ENCODE measurements at regions not wholly inside any gene's neighbourhood (a gene's known extent, or its start where the extent isn't known, plus 50 kb on each side); places are given as distances from the start of the nearest gene placed in this dataset.

GRCh38 chr1:67500413-67500959, 70.3 kb upstream of the SERBP1 start:
- whole genome bisulfite sequencing (ENCODE audit: insufficient coverage, insufficient replicate concordance, low lambda C conversion rate, missing lambda C conversion rate): under 1% methylated on average over 18 of the region's 18 CpGs
- no TSS peak for BruUV-seq (replicated peaks)
- Histone ChIP-seq H3K4me1 (ENCODE audit: control insufficient read depth, insufficient read depth, low read length) (peaks cover 3% of the 10 kb centered on the region; the same call in 1 of the 2 replicates), H3K27ac (ENCODE audit: control insufficient read depth, insufficient read depth) (no peak overlapping the region), H2AFZ (ENCODE audit: control insufficient read depth, low read depth, low read length) (peak overlapping the region; percentile 69), H3K9ac (ENCODE audit: control insufficient read depth, insufficient read depth, low read length) (no peak overlapping the region), H4K20me1 (ENCODE audit: control insufficient read depth, insufficient read depth) (no peaks in the 10 kb centered on the region), H3K79me2 (ENCODE audit: control insufficient read depth, insufficient read depth, low read length) (no peaks in the 10 kb centered on the region), H3K36me3 (ENCODE audit: control insufficient read depth in 2 of 2, insufficient read depth in 2 of 2, low read length in 1 of 2) (no peaks in the 10 kb centered on the region), H3K27me3 (replicated peaks in 1 of 2; ENCODE audit: control insufficient read depth in 2 of 2, insufficient read depth in 2 of 2, low read length in 1 of 2) (0 out of 4 replicates have a peak, but pooled peaks cover 0 to 2% of the 10 kb centered on the region in 2 experiments), H3K9me3 (replicated peaks; ENCODE audit: control insufficient read depth, insufficient read depth, low read length) (no peaks in the 10 kb centered on the region), H3K4me3 (no peak overlapping the region), H3K4me2 (ENCODE audit: control insufficient read depth, insufficient read depth) (peak overlapping the region; percentile 64; the same call in 1 of the 2 replicates)
- CTCF ChIA-PET: interaction anchor here (0.6 to 8.2 kb wide), 53 partner anchors 9 to 998 kb away, joined by 3 to 166 read pairs (median 5); no protein-coding TSS in a partner anchor
- in situ Hi-C loops (cut with MboI) (loop anchor here (5.0 to 10.0 kb wide), 3 partner anchors 153 to 506 kb away; no protein-coding TSS in a partner anchor), intact Hi-C loops (cut with micrococcal nuclease; ENCODE audit: unreplicated experiment) (loop anchor here (1.0 to 5.0 kb wide), 7 partner anchors 70 to 733 kb away; partner anchors contain the start of gene SERBP1)
- RAD21 ChIA-PET (ENCODE audit: unreplicated experiment): interaction anchor here (0.6 to 5.5 kb wide), 27 partner anchors 10 to 737 kb away, joined by 3 to 73 read pairs (median 4); no protein-coding TSS in a partner anchor
- DNase-seq (ENCODE audit: low read depth, low spot score) (peak; percentile 55), FAIRE-seq (peak; percentile 94), ATAC-seq (peak; percentile 100)
- POLR2A ChIA-PET: interaction anchor here (0.5 to 1.6 kb wide), 4 partner anchors 155 to 286 kb away, joined by 3 to 7 read pairs (median 6); no protein-coding TSS in a partner anchor
- SMC1A ChIA-PET (ENCODE audit: uncharacterized antibody, unreplicated experiment): interaction anchor here (0.6 to 8.3 kb wide), 30 partner anchors 9 to 737 kb away, joined by 3 to 97 read pairs (median 4); no protein-coding TSS in a partner anchor
- TF ChIP-seq SMARCA5 (IDR thresholded peaks at IDR 0.05) (peak; percentile 90), JUND (IDR thresholded peaks at IDR 0.05; ENCODE audit: low read depth, low read length) (no peak), ATF3 (IDR thresholded peaks at IDR 0.05; ENCODE audit: borderline replicate concordance, extremely low read depth, low read depth, low read length) (no peak), CHD1 (IDR thresholded peaks at IDR 0.05; ENCODE audit: low read depth, low read length) (no peak), SMC3 (IDR thresholded peaks at IDR 0.05; ENCODE audit: borderline replicate concordance, low read length) (peak; percentile 98), RUNX3 (IDR thresholded peaks at IDR 0.05; ENCODE audit: low read length) (peak; percentile 28; the same call in 1 of the 2 replicates), MAX (IDR thresholded peaks at IDR 0.05; ENCODE audit: low read depth, low read length) (peak; percentile 57; the same call in 1 of the 2 replicates), CTCF (IDR thresholded peaks at IDR 0.05 in 2 of 3, conservative IDR thresholded peaks at IDR 0.05 in 1 of 3; ENCODE audit: control insufficient read depth in 2 of 3, extremely low read depth in 1 of 3, insufficient read depth in 1 of 3, low read depth in 3 of 3, low read length in 3 of 3) (peak; percentile 97 to 99 (median 99); a peak in 5 of 6 replicates), PAX5 (IDR thresholded peaks at IDR 0.05; ENCODE audit: borderline replicate concordance, low read depth, low read length) (0 out of 2 replicates have a peak, but pooled peaks have one; percentile 21), YY1 (IDR thresholded peaks at IDR 0.05; ENCODE audit: low read depth, low read length) (peak; percentile 85), LARP7 (IDR thresholded peaks at IDR 0.05) (0 out of 2 replicates have a peak, but pooled peaks have one; percentile 35), TAF1 (IDR thresholded peaks at IDR 0.05; ENCODE audit: borderline replicate concordance, low read depth, low read length) (no peak), MXI1 (IDR thresholded peaks at IDR 0.05; ENCODE audit: low read depth, low read length) (peak; percentile 48; the same call in 1 of the 2 replicates), MEF2A (IDR thresholded peaks at IDR 0.05; ENCODE audit: insufficient read depth, low read depth, low read length) (peak; percentile 41; the same call in 1 of the 2 replicates), POU2F2 (IDR thresholded peaks at IDR 0.05; ENCODE audit: borderline replicate concordance, low read depth, low read length) (peak; percentile 69; the same call in 1 of the 3 replicates), RB1 (IDR thresholded peaks at IDR 0.05; ENCODE audit: borderline replicate concordance) (peak; percentile 28; the same call in 1 of the 2 replicates), BHLHE40 (IDR thresholded peaks at IDR 0.05; ENCODE audit: borderline replicate concordance in 1 of 2, low read depth in 2 of 2, low read length in 1 of 2) (peak; percentile 54 to 59; a peak in 3 of 4 replicates), RAD21 (IDR thresholded peaks at IDR 0.05; ENCODE audit: insufficient read depth, low read depth, low read length) (peak; percentile 100), IKZF1 (conservative IDR thresholded peaks at IDR 0.05) (0 out of 2 replicates have a peak, but pooled peaks have one; percentile 13), TCF7 (IDR thresholded peaks at IDR 0.05; ENCODE audit: borderline replicate concordance) (no peak), TCF3 (IDR thresholded peaks at IDR 0.05; ENCODE audit: borderline replicate concordance, insufficient read depth, low read depth, low read length) (no peak)

All from GM12878 (cell line).